IMR-90 (cell line): ENCODE measurements at regions not wholly inside any gene's neighbourhood (a gene's known extent, or its start where the extent isn't known, plus 50 kb on each side); places are given as distances from the start of the nearest gene placed in this dataset.

ENCODE experiments used
- ATAC-seq: fragments of 200-7000 bp; cut with Tn5 transposase; 2 replicates; pipeline ENCODE4 v1.9.1; 2020; ENCODE audit warnings: low read depth, mild to moderate bottlenecking, moderate library complexity
- BruUV-seq: library from RNA; stranded (reverse); fragments of 400-500 nt; replicated peaks from 2 replicates; lab custom pipeline; 2021; lab: Mats Ljungman, UMichigan
- CTCF ChIA-PET: fragments of 300-600 bp; formaldehyde crosslinking; extraction: SDS; loops from one replicate; lab custom pipeline; 2021; ENCODE audit warnings: antibody characterized with exemption; lab: Yijun Ruan, JAX
- POLR2A ChIA-PET: fragments of 300-600 bp; sonication (Branson Sonifier 250); formaldehyde crosslinking; loops from one replicate; lab custom pipeline; 2022; ENCODE audit warnings: antibody characterized with exemption; ENCODE audit not compliant: unreplicated experiment; lab: Charles Lee
- DNase-seq: peaks from one replicate; pipeline ENCODE4 v3.0.0; 2013
- H2AFZ ChIP-seq: replicated peaks from 2 replicates; pipeline ENCODE3; 2013; ENCODE audit warnings: low read length, mild to moderate bottlenecking; ENCODE audit not compliant: poor library complexity
- H2AK5ac ChIP-seq: 2 replicates; pipeline ENCODE4 v1.6.1; 2013; ENCODE audit warnings: low read depth, low read length, inconsistent platforms
- H2AK9ac ChIP-seq: replicated peaks from 2 replicates; pipeline ENCODE3; 2013; ENCODE audit warnings: mild to moderate bottlenecking, low read depth, low read length, moderate library complexity; ENCODE audit not compliant: poor library complexity
- H2BK120ac ChIP-seq: 2 replicates; pipeline ENCODE4 v1.6.1; 2013; ENCODE audit warnings: low read depth, low read length, inconsistent platforms
- H2BK15ac ChIP-seq: 3 replicates; pipeline ENCODE4 v1.6.1; 2013; ENCODE audit warnings: low read depth, low read length, inconsistent platforms
- H2BK20ac ChIP-seq: 2 replicates; pipeline ENCODE4 v1.6.1; 2013; ENCODE audit warnings: low read depth, mild to moderate bottlenecking, inconsistent platforms, low read length, moderate library complexity
- H2BK5ac ChIP-seq: 2 replicates; pipeline ENCODE4 v1.6.1; 2013; ENCODE audit warnings: mild to moderate bottlenecking, low read depth, low read length, inconsistent platforms; ENCODE audit not compliant: poor library complexity, severe bottlenecking
- H3K14ac ChIP-seq: replicated peaks from 2 replicates; pipeline ENCODE4 v1.6.1; 2013; ENCODE audit warnings: low read depth, low read length, inconsistent platforms
- H3K18ac ChIP-seq: 2 replicates; pipeline ENCODE4 v1.6.1; 2013; ENCODE audit warnings: low read depth, low read length, control low read depth
- H3K23ac ChIP-seq: 2 replicates; pipeline ENCODE4 v1.6.1; 2013; ENCODE audit warnings: low read depth, low read length, inconsistent platforms
- H3K27ac ChIP-seq: 2 replicates; pipeline ENCODE4 v1.5.1; 2013; ENCODE audit warnings: mild to moderate bottlenecking, control low read depth, low read length; ENCODE audit not compliant: insufficient read depth
- H3K27me3 ChIP-seq: 2 replicates; pipeline ENCODE4 v1.6.1; 2013; ENCODE audit warnings: low read length; ENCODE audit not compliant: control insufficient read depth, insufficient read depth
- H3K36me3 ChIP-seq: 2 replicates; pipeline ENCODE4 v1.6.1; 2013; ENCODE audit warnings: low read length, mixed read lengths; ENCODE audit not compliant: control insufficient read depth, insufficient read depth
- H3K4ac ChIP-seq: 2 replicates; pipeline ENCODE4 v1.6.1; 2013; ENCODE audit warnings: low read depth, low read length, inconsistent platforms
- H3K4me1 ChIP-seq: 2 replicates; pipeline ENCODE4 v1.6.1; 2013; ENCODE audit warnings: low read length, mixed read lengths; ENCODE audit not compliant: control insufficient read depth, insufficient read depth
- H3K4me2 ChIP-seq: 2 replicates; pipeline ENCODE4 v1.6.1; 2013; ENCODE audit warnings: low read depth, mild to moderate bottlenecking, control low read depth, low read length, moderate library complexity
- H3K4me3 ChIP-seq: 2 replicates; pipeline ENCODE4 v1.5.1; 2013; ENCODE audit warnings: low read depth, mild to moderate bottlenecking, control low read depth, low read length, moderate library complexity; ENCODE audit not compliant: insufficient read depth
- H3K56ac ChIP-seq: 2 replicates; pipeline ENCODE4 v1.6.1; 2013; ENCODE audit warnings: low read length, inconsistent platforms; ENCODE audit not compliant: insufficient read depth; ENCODE audit errors: extremely low read depth
- H3K79me1 ChIP-seq, 2 experiments: 2 replicates each; pipeline ENCODE4 v1.6.1; 2013; ENCODE audit warnings: low read length in 2 of 2, inconsistent platforms in 1 of 2, low read depth in 1 of 2
- H3K9ac ChIP-seq: 2 replicates; pipeline ENCODE4 v1.6.1; 2013; ENCODE audit warnings: low read depth, low read length, control low read depth
- H3K9me1 ChIP-seq: 2 replicates; pipeline ENCODE4 v1.6.1; 2013; ENCODE audit warnings: low read length, inconsistent platforms; ENCODE audit not compliant: insufficient read depth
- H3K9me3 ChIP-seq: 2 replicates; pipeline ENCODE4 v1.6.1; 2013; ENCODE audit warnings: low read length; ENCODE audit not compliant: control insufficient read depth, insufficient read depth
- H4K20me1 ChIP-seq: 2 replicates; pipeline ENCODE4 v1.6.1; 2013; ENCODE audit warnings: low read length, inconsistent platforms; ENCODE audit not compliant: insufficient read depth
- H4K5ac ChIP-seq: 2 replicates; pipeline ENCODE4 v1.6.1; 2013; ENCODE audit warnings: mild to moderate bottlenecking, low read depth, low read length, control low read depth
- H4K8ac ChIP-seq, 2 experiments: 2 replicates each; pipeline ENCODE4 v1.6.1; 2013; ENCODE audit warnings: low read depth in 2 of 2, low read length in 2 of 2, control low read depth in 1 of 2, inconsistent platforms in 1 of 2
- H4K91ac ChIP-seq: 2 replicates; pipeline ENCODE4 v1.6.1; 2013; ENCODE audit warnings: low read depth, low read length, inconsistent platforms; ENCODE audit not compliant: insufficient read depth
- ELK1 ChIP-seq: fragments of 150-350 bp; IDR thresholded peaks from 2 replicates; pipeline ENCODE4 v1.6.1; 2016; ENCODE audit warnings: low read depth, mild to moderate bottlenecking, low read length, moderate library complexity, borderline replicate concordance
- FOS ChIP-seq: fragments of 150-350 bp; IDR thresholded peaks from 2 replicates; pipeline ENCODE4 v1.6.1; 2016; ENCODE audit warnings: low read depth, low read length
- MAZ ChIP-seq: IDR thresholded peaks from 2 replicates; pipeline ENCODE4 v1.6.1; 2012; ENCODE audit warnings: low read depth, mild to moderate bottlenecking, low read length, improper control_type of control experiment, moderate library complexity, borderline replicate concordance
- RAD21 ChIP-seq: IDR thresholded peaks from 2 replicates; pipeline ENCODE4 v1.6.1; 2012; ENCODE audit warnings: low read length, improper control_type of control experiment
- whole genome bisulfite sequencing, 2 experiments: methylation state at CpG; one replicate each; pipeline versions ENCODE4 v1.1.5 to v1.1.7; 2013; ENCODE audit warnings: missing lambda C conversion rate in 2 of 2; ENCODE audit not compliant: insufficient read length in 1 of 2; ENCODE audit errors: extremely low coverage in 2 of 2; 5-methylcytosine and 5-hydroxymethylcytosine counted together
- dilution Hi-C: fragments of 300-500 bp; cut with HindIII; formaldehyde crosslinking; loops from one replicate; pipeline ENCODE4 v1.14.3; 2018; ENCODE audit warnings: low sequenced_read_pairs; ENCODE audit not compliant: unreplicated experiment
- in situ Hi-C: fragments of 300-500 bp; cut with MboI; formaldehyde crosslinking; loops from 3 replicates; pipeline ENCODE4 v1.14.3; 2019; ENCODE audit warnings: low sequenced_read_pairs, inconsistent platforms, mixed read lengths
- intact Hi-C: fragments of 100-400 bp; cut with micrococcal nuclease; formaldehyde crosslinking; loops from 2 replicates; pipeline ENCODE4 v1.10.0; 2022

GRCh38 chr3:194251891-194252560 is 99.1 kb downstream of the CPN2 start:
- Histone ChIP-seq H2BK20ac (no peak overlapping the region), H4K8ac (no peak overlapping the region), H3K18ac (no peak overlapping the region), H2AK5ac (no peak overlapping the region), H3K4ac (no peak overlapping the region), H3K9ac (no peak overlapping the region), H3K9me1 (no peaks in the 10 kb centered on the region), H3K4me2 (no peak overlapping the region), H2BK5ac (no peak overlapping the region), H3K36me3 (no peaks in the 10 kb centered on the region), H4K20me1 (no peaks in the 10 kb centered on the region), H3K9me3 (no peaks in the 10 kb centered on the region), H3K23ac (no peak overlapping the region), H3K27ac (no peak overlapping the region), H2BK15ac (no peak overlapping the region), H2AK9ac (no peak overlapping the region), H4K91ac (no peak overlapping the region), H3K14ac (no peak overlapping the region), H3K4me1 (peaks cover 3% of the 10 kb centered on the region; the same call in 1 of the 2 replicates), H3K56ac (no peak overlapping the region), H2AFZ (no peak overlapping the region), H4K5ac (no peak overlapping the region), H3K79me1 (no peaks in the 10 kb centered on the region), H3K27me3 (peaks cover 70% of the 10 kb centered on the region), H2BK120ac (no peak overlapping the region), H3K4me3 (no peak overlapping the region)
- in situ Hi-C loops (no loop called here), intact Hi-C loops (no loop called here), dilution Hi-C loops (no loop called here)
- ATAC-seq (no peak), DNase-seq (no peak)
- TF ChIP-seq ELK1 (no peak), MAZ (no peak), FOS (no peak), RAD21 (no peak)
- WGBS, 2 experiments: 92% methylated on average over 13 of the region's 18 CpGs; no CpG with 5 or more reads in 1 of the 2 experiments
- BruUV-seq: no TSS peak
- CTCF ChIA-PET: no interaction called here
- POLR2A ChIA-PET: no interaction called here
